Endodermal cell (in vitro differentiated cells): ENCODE measurements at regions not wholly inside any gene's neighbourhood (a gene's known extent, or its start where the extent isn't known, plus 50 kb on each side); places are given as distances from the start of the nearest gene placed in this dataset.

Experiments used
- DNase-seq: peaks from one replicate; pipeline ENCODE4 v3.0.0-alpha.2; 2017
- H3K27ac ChIP-seq: 2 replicates; pipeline ENCODE4 v1.5.1; 2013; ENCODE audit warnings: mild to moderate bottlenecking, low read depth, low read length, moderate library complexity
- H3K27me3 ChIP-seq: 2 replicates; pipeline ENCODE4 v1.6.1; 2013; ENCODE audit warnings: mild to moderate bottlenecking, low read length, moderate library complexity; ENCODE audit not compliant: insufficient read depth, control insufficient read depth, poor library complexity, severe bottlenecking
- H3K36me3 ChIP-seq: 2 replicates; pipeline ENCODE4 v1.7.0; 2013; ENCODE audit warnings: mild to moderate bottlenecking, low read length, moderate library complexity; ENCODE audit not compliant: control insufficient read depth, insufficient read depth
- H3K4me1 ChIP-seq: one replicate; pipeline ENCODE4 v1.7.0; 2013; ENCODE audit warnings: low read length; ENCODE audit not compliant: control insufficient read depth, insufficient read depth
- H3K4me3 ChIP-seq: 2 replicates; pipeline ENCODE4 v1.5.1; 2013; ENCODE audit warnings: mild to moderate bottlenecking, low read length, moderate library complexity
- H3K9ac ChIP-seq: 2 replicates; pipeline ENCODE4 v1.6.1; 2013; ENCODE audit warnings: mild to moderate bottlenecking, low read length, moderate library complexity; ENCODE audit not compliant: poor library complexity, severe bottlenecking; ENCODE audit errors: extremely low read depth
- H3K9me3 ChIP-seq: 2 replicates; pipeline ENCODE4 v1.6.1; 2013; ENCODE audit warnings: mild to moderate bottlenecking, low read length, moderate library complexity; ENCODE audit not compliant: control insufficient read depth
- H3K27ac Mint-ChIP-seq: 2 replicates; pipeline ENCODE4 v1.8.0; 2020; ENCODE audit warnings: mixed read lengths
- H3K27me3 Mint-ChIP-seq: 2 replicates; pipeline ENCODE4 v1.8.0; 2021; ENCODE audit warnings: mild to moderate bottlenecking, mixed read lengths; ENCODE audit not compliant: insufficient read depth
- H3K36me3 Mint-ChIP-seq: 2 replicates; pipeline ENCODE4 v1.8.0; 2020; ENCODE audit warnings: low read depth, mixed read lengths
- H3K4me1 Mint-ChIP-seq: 2 replicates; pipeline ENCODE4 v1.8.0; 2020; ENCODE audit warnings: mixed read lengths
- H3K4me3 Mint-ChIP-seq: 2 replicates; pipeline ENCODE4 v1.8.0; 2020; ENCODE audit warnings: mild to moderate bottlenecking, moderate library complexity, mixed read lengths
- H3K9me3 Mint-ChIP-seq: 2 replicates; pipeline ENCODE4 v1.8.0; 2020; ENCODE audit warnings: mild to moderate bottlenecking, mixed read lengths
- CTCF ChIP-seq: fragments of 200-600 bp; sonication (generic); conservative IDR thresholded peaks from 2 replicates; pipeline ENCODE4 v1.5.0; 2021; ENCODE audit warnings: antibody characterized with exemption, mild to moderate bottlenecking
- WGBS, 2 experiments: methylation state at CpG; one replicate each; pipeline versions ENCODE4 v1.1.5 to v1.1.7; 2013; ENCODE audit warnings: missing lambda C conversion rate in 2 of 2, mixed read lengths in 1 of 2; ENCODE audit not compliant: insufficient coverage in 1 of 2, insufficient read length in 1 of 2; 5-methylcytosine and 5-hydroxymethylcytosine counted together

- no peaks in the 10 kb centered on the region for H3K4me1 ChIP-seq
- H3K4me3 ChIP-seq: no peak overlapping the region
- Mint-ChIP-seq H3K4me3 (no peak overlapping the region), H3K27me3 (no peaks in the 10 kb centered on the region), H3K9me3 (peaks cover 41% of the 10 kb centered on the region), H3K4me1 (no peaks in the 10 kb centered on the region), H3K27ac (no peak overlapping the region), H3K36me3 (no peaks in the 10 kb centered on the region)
- H3K9me3 ChIP-seq: peaks cover 20% of the 10 kb centered on the region
- H3K9ac ChIP-seq: no peak overlapping the region
- no peak overlapping the region for H3K27ac ChIP-seq
- H3K36me3 ChIP-seq: no peaks in the 10 kb centered on the region
- TF ChIP-seq CTCF: no peak
- WGBS, 2 experiments: 92% methylated on average over 2 of the region's 2 CpGs
- H3K27me3 ChIP-seq: no peaks in the 10 kb centered on the region
- DNase-seq: no peak
These were observed 1817.4 kb downstream of the SUCLG1 start for GRCh38 chr2:82641598-82642180.

GRCh38 chr2:82636402-82637020 lies 1822.6 kb downstream of the SUCLG1 start:
- H3K36me3 Mint-ChIP-seq: no peaks in the 10 kb centered on the region
- 93 to 100% methylated on average over 1 to 3 of the region's 3 CpGs for WGBS, 2 experiments
- no peak overlapping the region for H3K27ac Mint-ChIP-seq
- Histone ChIP-seq H3K4me3 (no peak overlapping the region), H3K36me3 (no peaks in the 10 kb centered on the region), H3K27me3 (no peaks in the 10 kb centered on the region), H3K9me3 (peaks cover 20% of the 10 kb centered on the region), H3K4me1 (no peaks in the 10 kb centered on the region), H3K9ac (no peak overlapping the region), H3K27ac (no peak overlapping the region)
- H3K4me1 Mint-ChIP-seq: no peaks in the 10 kb centered on the region
- no peak for DNase-seq
- no peak for TF ChIP-seq CTCF
- H3K4me3 Mint-ChIP-seq: no peak overlapping the region
- H3K9me3 Mint-ChIP-seq: peaks cover 27% of the 10 kb centered on the region
- no peaks in the 10 kb centered on the region for H3K27me3 Mint-ChIP-seq

- Mint-ChIP-seq H3K27ac (no peak overlapping the region), H3K27me3 (no peaks in the 10 kb centered on the region), H3K9me3 (no peaks in the 10 kb centered on the region), H3K4me1 (peaks cover 8% of the 10 kb centered on the region), H3K36me3 (no peaks in the 10 kb centered on the region), H3K4me3 (no peak overlapping the region)
- Histone ChIP-seq H3K9ac (no peak overlapping the region), H3K27ac (no peak overlapping the region), H3K4me1 (no peaks in the 10 kb centered on the region), H3K9me3 (peaks cover 4% of the 10 kb centered on the region), H3K27me3 (no peaks in the 10 kb centered on the region), H3K36me3 (no peaks in the 10 kb centered on the region), H3K4me3 (no peak overlapping the region)
- TF ChIP-seq CTCF: no peak
- no peak for DNase-seq
These were observed 1860.1 kb downstream of the SUCLG1 start for GRCh38 chr2:82599021-82599420.
